H1 (cell line): ENCODE measurements at regions not wholly inside any gene's neighbourhood (a gene's known extent, or its start where the extent isn't known, plus 50 kb on each side); places are given as distances from the start of the nearest gene placed in this dataset.

Experiments
- CHD7 ChIP-seq: fragments of 300-600 bp; sonication (generic); IDR thresholded peaks from 2 replicates; pipeline ENCODE4 v1.7.1; 2012; ENCODE audit warnings: low read length, moderate library complexity, mild to moderate bottlenecking, inconsistent platforms; ENCODE audit not compliant: insufficient replicate concordance
- CTCF ChIP-seq, 3 experiments: IDR thresholded peaks; 1 replicate in 2 of 3; 2 replicates in 1 of 3; pipeline versions ENCODE4 v1.5.1 to v1.6.1; 2011; ENCODE audit warnings: low read length in 3 of 3, mild to moderate bottlenecking in 3 of 3, inconsistent platforms in 2 of 3, low read depth in 1 of 3, moderate library complexity in 1 of 3; ENCODE audit not compliant: insufficient read depth in 1 of 3; ENCODE audit errors: control extremely low read depth in 1 of 3
- JUND ChIP-seq: IDR thresholded peaks from 2 replicates; pipeline ENCODE4 v1.6.1; 2011; ENCODE audit warnings: mild to moderate bottlenecking, improper control_type of control experiment, low read length
- PHF8 ChIP-seq: fragments of 200-600 bp; sonication (generic); conservative IDR thresholded peaks from 2 replicates; pipeline ENCODE4 v1.7.1; 2012; ENCODE audit warnings: low read depth, mild to moderate bottlenecking, inconsistent platforms, low read length, moderate library complexity
- POLR2AphosphoS5 ChIP-seq: IDR thresholded peaks from 2 replicates; pipeline ENCODE4 v1.6.1; 2011; ENCODE audit warnings: low read depth, low read length
- TCF12 ChIP-seq: IDR thresholded peaks from 2 replicates; pipeline ENCODE4 v1.6.1; 2011; ENCODE audit warnings: low read depth, mild to moderate bottlenecking, low read length

- TF ChIP-seq CTCF (IDR thresholded peaks at IDR 0.05; ENCODE audit: control extremely low read depth in 1 of 3, insufficient read depth in 1 of 3, low read depth in 1 of 3, low read length in 3 of 3) (no peak), POLR2AphosphoS5 (no peak), JUND (no peak), TCF12 (no peak), PHF8 (no peak), CHD7 (no peak)
These were observed 79.5 kb upstream of the SEMA3A start (continued) for GRCh38 chr7:84274029-84274638.
